DND-41 (cell line): ENCODE measurements at regions not wholly inside any gene's neighbourhood (a gene's known extent, or its start where the extent isn't known, plus 50 kb on each side); places are given as distances from the start of the nearest gene placed in this dataset.

Source experiments
- ATAC-seq: fragments of 200-7000 bp; cut with Tn5 transposase; 3 replicates; pipeline ENCODE4 v1.9.1; 2021; ENCODE audit warnings: low read depth; ENCODE audit not compliant: insufficient read depth
- DNase-seq: peaks from one replicate; pipeline ENCODE4 v3.0.0-alpha.2; 2020
- H2AFZ ChIP-seq: 2 replicates; pipeline ENCODE4 v1.6.0; 2012; ENCODE audit warnings: low read depth, low read length
- H3K27ac ChIP-seq: 2 replicates; pipeline ENCODE4 v1.5.1; 2012; ENCODE audit warnings: low read length, inconsistent platforms
- H3K27me3 ChIP-seq: fragments of 200-600 bp; sonication (generic); 2 replicates; pipeline ENCODE4 v1.6.0; 2012; ENCODE audit warnings: low read length, mild to moderate bottlenecking, inconsistent platforms; ENCODE audit not compliant: insufficient read depth, poor library complexity
- H3K36me3 ChIP-seq: 2 replicates; pipeline ENCODE4 v1.5.1; 2012; ENCODE audit warnings: low read length, inconsistent platforms; ENCODE audit not compliant: insufficient read depth
- H3K4me1 ChIP-seq: 2 replicates; pipeline ENCODE4 v1.5.1; 2012; ENCODE audit warnings: mild to moderate bottlenecking, low read length; ENCODE audit not compliant: insufficient read depth
- H3K4me2 ChIP-seq: 2 replicates; pipeline ENCODE4 v1.6.0; 2012; ENCODE audit warnings: mild to moderate bottlenecking, moderate library complexity, low read length, inconsistent platforms; ENCODE audit not compliant: insufficient read depth
- H3K4me3 ChIP-seq, 2 experiments: fragments of 200-600 bp in 1 of 2; shearing (Covaris generic) in 1 of 2; 2 replicates each; pipeline ENCODE4 v1.5.1; 2012 to 2016; ENCODE audit warnings: inconsistent platforms in 2 of 2, low read length in 2 of 2, mild to moderate bottlenecking in 2 of 2, low read depth in 1 of 2, moderate library complexity in 1 of 2
- H3K79me2 ChIP-seq: 2 replicates; pipeline ENCODE4 v1.6.0; 2012; ENCODE audit warnings: low read length, inconsistent platforms; ENCODE audit not compliant: insufficient read depth
- H3K9ac ChIP-seq: 2 replicates; pipeline ENCODE4 v1.6.0; 2012; ENCODE audit warnings: low read depth, mild to moderate bottlenecking, inconsistent platforms, low read length, moderate library complexity
- H3K9me3 ChIP-seq: 2 replicates; pipeline ENCODE4 v1.5.1; 2012; ENCODE audit warnings: low read length, moderate library complexity, mild to moderate bottlenecking, inconsistent platforms; ENCODE audit not compliant: insufficient read depth, severe bottlenecking
- H4K20me1 ChIP-seq: 2 replicates; pipeline ENCODE4 v1.6.0; 2012; ENCODE audit warnings: low read length; ENCODE audit not compliant: insufficient read depth
- EZH2 ChIP-seq: IDR thresholded peaks from 3 replicates; pipeline ENCODE4 v1.6.1; 2012; ENCODE audit warnings: borderline replicate concordance, low read depth, mild to moderate bottlenecking, moderate library complexity, low read length, inconsistent platforms; ENCODE audit not compliant: severe bottlenecking
- TF ChIP-seq, protein P1 (sequence below): IDR thresholded peaks from 2 replicates; pipeline ENCODE4 v1.5.1; 2012; ENCODE audit warnings: borderline replicate concordance, low read length, moderate library complexity, mild to moderate bottlenecking; ENCODE audit not compliant: poor library complexity, severe bottlenecking; ENCODE audit errors: extremely low read depth

DNA sequence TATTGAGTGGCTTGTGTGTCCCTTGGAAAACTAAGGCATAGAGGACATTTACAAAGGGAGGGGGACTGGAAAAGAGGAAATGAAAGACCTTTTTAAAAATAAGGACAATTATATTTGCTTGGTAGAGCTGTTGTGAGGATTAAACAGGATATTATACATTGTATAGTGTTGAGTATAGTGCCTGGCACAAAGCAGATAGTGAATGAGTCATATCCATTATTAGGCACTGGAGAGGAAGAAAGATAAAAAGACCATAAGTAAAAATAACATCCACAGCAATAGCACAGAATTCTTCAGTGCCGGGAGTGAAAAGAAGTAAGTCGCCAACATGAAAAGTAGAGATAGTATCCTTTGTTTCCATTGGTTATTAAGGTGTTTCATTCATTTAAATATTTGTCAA lies 623.3 kb downstream of the PDCD6IP start:
- Histone ChIP-seq H3K4me1 (no peaks in the 10 kb centered on the region), H4K20me1 (no peaks in the 10 kb centered on the region), H3K4me3 (no peak overlapping the region), H3K9me3 (no peaks in the 10 kb centered on the region), H3K4me2 (no peak overlapping the region), H3K36me3 (no peaks in the 10 kb centered on the region), H3K27me3 (no peaks in the 10 kb centered on the region), H2AFZ (no peak overlapping the region), H3K27ac (no peak overlapping the region), H3K79me2 (no peaks in the 10 kb centered on the region), H3K9ac (no peak overlapping the region)
- DNase-seq, result no peak
- TF ChIP-seq, protein P1, sequence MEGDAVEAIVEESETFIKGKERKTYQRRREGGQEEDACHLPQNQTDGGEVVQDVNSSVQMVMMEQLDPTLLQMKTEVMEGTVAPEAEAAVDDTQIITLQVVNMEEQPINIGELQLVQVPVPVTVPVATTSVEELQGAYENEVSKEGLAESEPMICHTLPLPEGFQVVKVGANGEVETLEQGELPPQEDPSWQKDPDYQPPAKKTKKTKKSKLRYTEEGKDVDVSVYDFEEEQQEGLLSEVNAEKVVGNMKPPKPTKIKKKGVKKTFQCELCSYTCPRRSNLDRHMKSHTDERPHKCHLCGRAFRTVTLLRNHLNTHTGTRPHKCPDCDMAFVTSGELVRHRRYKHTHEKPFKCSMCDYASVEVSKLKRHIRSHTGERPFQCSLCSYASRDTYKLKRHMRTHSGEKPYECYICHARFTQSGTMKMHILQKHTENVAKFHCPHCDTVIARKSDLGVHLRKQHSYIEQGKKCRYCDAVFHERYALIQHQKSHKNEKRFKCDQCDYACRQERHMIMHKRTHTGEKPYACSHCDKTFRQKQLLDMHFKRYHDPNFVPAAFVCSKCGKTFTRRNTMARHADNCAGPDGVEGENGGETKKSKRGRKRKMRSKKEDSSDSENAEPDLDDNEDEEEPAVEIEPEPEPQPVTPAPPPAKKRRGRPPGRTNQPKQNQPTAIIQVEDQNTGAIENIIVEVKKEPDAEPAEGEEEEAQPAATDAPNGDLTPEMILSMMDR, result no peak
- no peak for TF ChIP-seq EZH2
- no peak for ATAC-seq

DNA sequence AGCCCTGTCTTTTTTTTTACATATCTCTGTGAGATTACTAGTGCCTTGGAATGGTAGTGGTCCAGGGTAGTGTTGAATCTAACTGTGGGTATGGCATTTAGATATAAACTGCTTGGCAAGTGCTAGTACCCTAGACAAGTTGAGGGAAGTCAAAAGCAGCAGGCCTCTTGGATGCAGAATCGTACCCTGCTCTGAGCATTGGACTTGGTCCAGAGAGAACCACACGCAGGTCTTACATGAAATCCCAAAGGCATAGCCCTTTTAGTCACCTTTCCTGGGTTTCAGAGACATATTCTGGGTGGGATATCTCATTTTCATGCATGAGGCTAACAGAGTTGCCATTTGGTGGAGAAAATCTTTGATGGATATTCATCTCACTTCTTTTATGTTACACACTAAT lies 641.4 kb downstream of the PDCD6IP start:
- H3K36me3 ChIP-seq, result no peaks in the 10 kb centered on the region
- no peak for DNase-seq

DNA sequence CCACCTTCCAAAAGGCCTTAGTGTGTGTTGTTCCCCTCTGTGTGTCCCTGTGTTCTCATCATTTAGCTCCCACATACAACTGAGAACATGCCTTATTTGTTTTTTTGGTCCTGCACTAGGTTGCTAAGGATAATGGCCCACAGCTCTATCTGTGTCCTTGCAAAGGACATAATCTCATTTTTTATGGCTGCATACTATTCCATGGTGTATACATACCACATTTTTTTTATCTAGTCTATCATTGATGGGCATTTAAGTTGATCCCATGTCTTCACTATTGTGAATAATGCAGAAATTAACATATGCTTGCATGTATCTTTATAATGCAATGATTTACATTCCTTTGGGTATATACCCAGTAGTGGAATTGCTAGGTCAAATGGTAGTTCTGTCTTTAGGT lies 645.7 kb downstream of the PDCD6IP start:
- Histone ChIP-seq H3K9me3 (peaks cover 20% of the 10 kb centered on the region), H4K20me1 (no peaks in the 10 kb centered on the region), H2AFZ (no peak overlapping the region), H3K27ac (no peak overlapping the region), H3K27me3 (no peaks in the 10 kb centered on the region), H3K9ac (no peak overlapping the region), H3K79me2 (no peaks in the 10 kb centered on the region), H3K4me2 (no peak overlapping the region), H3K4me1 (no peaks in the 10 kb centered on the region), H3K36me3 (no peaks in the 10 kb centered on the region), H3K4me3 (no peak overlapping the region)
- DNase-seq (no peak), ATAC-seq (no peak)
- TF ChIP-seq, protein P1, result no peak
- no peak for TF ChIP-seq EZH2

More for the DNA sequence above, 641.4 kb downstream of the PDCD6IP start:
- Histone ChIP-seq H3K4me3 (no peak overlapping the region), H3K27me3 (no peaks in the 10 kb centered on the region), H3K27ac (no peak overlapping the region), H3K9me3 (peaks cover 13% of the 10 kb centered on the region), H3K4me1 (no peaks in the 10 kb centered on the region), H3K4me2 (no peak overlapping the region), H3K79me2 (no peaks in the 10 kb centered on the region), H2AFZ (no peak overlapping the region), H4K20me1 (no peaks in the 10 kb centered on the region), H3K9ac (no peak overlapping the region)
- TF ChIP-seq, protein P1, result no peak
- no peak for TF ChIP-seq EZH2
- ATAC-seq, result no peak

DNA sequence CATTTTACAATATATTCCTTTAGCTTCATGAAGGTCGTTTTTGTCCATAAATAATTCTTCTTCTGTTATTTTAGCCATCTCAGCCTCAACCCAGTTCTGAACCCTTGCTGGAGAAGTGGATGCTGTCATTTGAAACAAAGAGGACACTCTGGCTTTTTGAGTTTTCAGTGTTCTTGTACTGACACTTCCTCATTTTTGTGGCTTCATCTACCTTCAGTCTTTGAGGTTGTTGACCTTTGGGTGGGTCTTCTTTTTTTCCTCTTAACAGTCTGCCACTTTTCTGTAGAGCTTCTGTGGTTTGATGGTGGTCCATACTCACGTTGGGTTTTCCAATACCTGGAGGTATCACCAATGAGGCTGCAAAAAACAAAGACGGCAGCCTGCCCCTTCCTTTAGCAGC lies 650.9 kb downstream of the PDCD6IP start:
- no peak for TF ChIP-seq EZH2
- TF ChIP-seq, protein P1, result no peak
- Histone ChIP-seq H4K20me1 (no peaks in the 10 kb centered on the region), H3K4me2 (no peak overlapping the region), H3K27me3 (no peaks in the 10 kb centered on the region), H2AFZ (no peak overlapping the region), H3K9ac (no peak overlapping the region), H3K79me2 (no peaks in the 10 kb centered on the region), H3K4me3 (no peak overlapping the region), H3K27ac (no peak overlapping the region), H3K4me1 (no peaks in the 10 kb centered on the region), H3K36me3 (no peaks in the 10 kb centered on the region), H3K9me3 (peaks cover 12% of the 10 kb centered on the region)
- no peak for ATAC-seq
- no peak for DNase-seq
